SK-N-SH (cell line): ENCODE measurements at regions not wholly inside any gene's neighbourhood (a gene's known extent, or its start where the extent isn't known, plus 50 kb on each side); places are given as distances from the start of the nearest gene placed in this dataset.

Experiments used
- CTCF ChIA-PET: fragments of 300-600, 350-600 bp; formaldehyde crosslinking; extraction: SDS; loops from one replicate; lab custom pipeline; 2021; lab: Yijun Ruan, JAX
- POLR2A ChIA-PET: fragments of 350-600 bp; sonication (Branson Sonifier 250); formaldehyde crosslinking; extraction: SDS; loops from one replicate; lab custom pipeline; 2020; ENCODE audit warnings: antibody characterized with exemption, inconsistent platforms; lab: Yijun Ruan, JAX
- DNase-seq: peaks from one replicate; pipeline ENCODE4 v3.0.0; 2012
- H2AFZ ChIP-seq: fragments of 200-600 bp; sonication (generic); 2 replicates; pipeline ENCODE4 v1.8.1; 2016; ENCODE audit warnings: antibody characterized with exemption, mild to moderate bottlenecking, low read depth
- H3F3A ChIP-seq: fragments of 200-600 bp; sonication (generic); replicated peaks from 2 replicates; pipeline ENCODE3; 2016; ENCODE audit warnings: antibody characterized with exemption, mild to moderate bottlenecking; ENCODE audit not compliant: insufficient read depth
- H3K27ac ChIP-seq, 2 experiments: fragments of 200-500 bp in 1 of 2; fragments of 200-600 bp in 1 of 2; sonication (Bioruptor generic) in 1 of 2; sonication (generic), shearing (Covaris generic) in 1 of 2; 2 replicates each; pipeline versions ENCODE4 v1.5.1 to v1.6.1; 2014 to 2016; ENCODE audit warnings: low read depth in 2 of 2, inconsistent platforms in 1 of 2, low read length in 1 of 2, mild to moderate bottlenecking in 1 of 2, mixed read lengths in 1 of 2
- H3K27me3 ChIP-seq: fragments of 200-600 bp; sonication (generic), shearing (Covaris generic); 2 replicates; pipeline ENCODE4 v1.6.1; 2016; ENCODE audit warnings: mixed run types; ENCODE audit not compliant: insufficient read depth
- H3K36me3 ChIP-seq, 2 experiments: fragments of 200-500 bp in 1 of 2; fragments of 200-600 bp in 1 of 2; sonication (Bioruptor generic) in 1 of 2; sonication (generic) in 1 of 2; replicated peaks in 1 of 2; 2 replicates each; pipeline versions ENCODE3 to v1.5.1; 2014 to 2016; ENCODE audit warnings: low read length in 1 of 2, mild to moderate bottlenecking in 1 of 2; ENCODE audit not compliant: insufficient read depth in 2 of 2, control insufficient read depth in 1 of 2
- H3K4me1 ChIP-seq, 2 experiments: fragments of 200-500 bp in 1 of 2; fragments of 200-600 bp in 1 of 2; sonication (Bioruptor generic) in 1 of 2; sonication (generic), shearing (Covaris generic) in 1 of 2; 2 replicates each; pipeline versions ENCODE4 v1.5.1 to v1.6.1; 2014 to 2016; ENCODE audit warnings: low read depth in 1 of 2, low read length in 1 of 2, mixed run types in 1 of 2; ENCODE audit not compliant: insufficient read depth in 2 of 2, control insufficient read depth in 1 of 2
- H3K4me2 ChIP-seq: fragments of 200-600 bp; sonication (generic), shearing (Covaris generic); 2 replicates; pipeline ENCODE4 v1.6.1; 2017; ENCODE audit warnings: mixed run types
- H3K4me3 ChIP-seq, 2 experiments: fragments of 200-500 bp in 1 of 2; fragments of 200-600 bp in 1 of 2; sonication (Bioruptor generic) in 1 of 2; sonication (generic), shearing (Covaris generic) in 1 of 2; 2 replicates each; pipeline versions ENCODE4 v1.5.1 to v1.8.1; 2014 to 2016; ENCODE audit warnings: low read depth in 2 of 2, inconsistent platforms in 1 of 2, low read length in 1 of 2, mild to moderate bottlenecking in 1 of 2, mixed read lengths in 1 of 2, moderate library complexity in 1 of 2
- H3K79me2 ChIP-seq: fragments of 200-600 bp; sonication (generic); 2 replicates; pipeline ENCODE4 v1.8.1; 2017; ENCODE audit warnings: mild to moderate bottlenecking; ENCODE audit not compliant: insufficient read depth
- H3K9ac ChIP-seq: fragments of 200-600 bp; sonication (generic); 2 replicates; pipeline ENCODE4 v1.6.1; 2017; ENCODE audit warnings: mixed run types
- H3K9me2 ChIP-seq: fragments of 200-600 bp; sonication (generic); 2 replicates; pipeline ENCODE4 v1.6.1; 2017; ENCODE audit warnings: mixed run types
- H3K9me3 ChIP-seq: fragments of 200-600 bp; sonication (generic); 2 replicates; pipeline ENCODE4 v1.6.1; 2017; ENCODE audit warnings: mixed run types, mild to moderate bottlenecking, moderate library complexity
- H4K20me1 ChIP-seq: fragments of 200-600 bp; sonication (generic); 2 replicates; pipeline ENCODE4 v1.6.1; 2017; ENCODE audit warnings: mild to moderate bottlenecking, mixed run types; ENCODE audit not compliant: insufficient read depth
- CHD2 ChIP-seq: fragments of 150-350 bp; IDR thresholded peaks from 2 replicates; pipeline ENCODE4 v1.6.1; 2018; ENCODE audit warnings: low read length; ENCODE audit not compliant: partially characterized antibody
- ELF1 ChIP-seq: IDR thresholded peaks from 2 replicates; pipeline ENCODE4 v1.4.0; 2012
- EP300 ChIP-seq, 2 experiments: IDR thresholded peaks; 2 replicates each; pipeline versions ENCODE4 v1.4.0 to v1.6.1; 2012; ENCODE audit warnings: borderline replicate concordance in 1 of 2, low read depth in 1 of 2, low read length in 1 of 2
- EZH2phosphoT487 ChIP-seq: fragments of 200-600 bp; sonication (generic); IDR thresholded peaks from 2 replicates; pipeline ENCODE4 v1.6.1; 2017; ENCODE audit warnings: low read depth, mixed run types, mild to moderate bottlenecking, antibody characterized with exemption, moderate library complexity, borderline replicate concordance
- FOSL2 ChIP-seq: IDR thresholded peaks from 2 replicates; pipeline ENCODE4 v1.4.0; 2012; ENCODE audit warnings: low read depth, mild to moderate bottlenecking, moderate library complexity, borderline replicate concordance
- GABPA ChIP-seq: IDR thresholded peaks from 2 replicates; pipeline ENCODE4 v1.4.0; 2012; ENCODE audit warnings: low read depth, mild to moderate bottlenecking
- GATA2 ChIP-seq: sonication (generic); formaldehyde crosslinking; IDR thresholded peaks from 2 replicates; pipeline ENCODE4 v1.5.0; 2020; ENCODE audit warnings: mild to moderate bottlenecking, missing genetic modification reagents
- MEF2A ChIP-seq: IDR thresholded peaks from 2 replicates; pipeline ENCODE4 v1.4.0; 2012; ENCODE audit warnings: low read depth, borderline replicate concordance
- PBX3 ChIP-seq: IDR thresholded peaks from 2 replicates; pipeline ENCODE4; 2012
- POLR2AphosphoS5 ChIP-seq: IDR thresholded peaks from 2 replicates; pipeline ENCODE4 v1.6.1; 2012; ENCODE audit warnings: low read depth, low read length
- RCOR1 ChIP-seq: fragments of 150-350 bp; IDR thresholded peaks from 2 replicates; pipeline ENCODE4 v1.6.1; 2017; ENCODE audit warnings: antibody characterized with exemption, low read length
- RFX5 ChIP-seq: IDR thresholded peaks from 2 replicates; pipeline ENCODE4 v1.6.1; 2012; ENCODE audit warnings: mild to moderate bottlenecking, improper control_type of control experiment, low read length
- TEAD4 ChIP-seq: IDR thresholded peaks from 2 replicates; pipeline ENCODE4 v1.4.0; 2012; ENCODE audit warnings: mild to moderate bottlenecking, borderline replicate concordance; ENCODE audit not compliant: insufficient read depth
- WGBS: methylation state at CpG from one replicate; pipeline ENCODE4 v1.1.6; 2017; ENCODE audit warnings: low lambda C conversion rate; 5-methylcytosine and 5-hydroxymethylcytosine counted together
- TF ChIP-seq, protein P1 (sequence below): fragments of 150-350 bp; IDR thresholded peaks from 2 replicates; pipeline ENCODE4 v1.6.1; 2017; ENCODE audit warnings: antibody characterized with exemption, low read length, low read depth, borderline replicate concordance
- TF ChIP-seq, protein P2 (sequence below): IDR thresholded peaks from 2 replicates; pipeline ENCODE4 v1.4.0; 2012; ENCODE audit warnings: low read depth, borderline replicate concordance

DNA sequence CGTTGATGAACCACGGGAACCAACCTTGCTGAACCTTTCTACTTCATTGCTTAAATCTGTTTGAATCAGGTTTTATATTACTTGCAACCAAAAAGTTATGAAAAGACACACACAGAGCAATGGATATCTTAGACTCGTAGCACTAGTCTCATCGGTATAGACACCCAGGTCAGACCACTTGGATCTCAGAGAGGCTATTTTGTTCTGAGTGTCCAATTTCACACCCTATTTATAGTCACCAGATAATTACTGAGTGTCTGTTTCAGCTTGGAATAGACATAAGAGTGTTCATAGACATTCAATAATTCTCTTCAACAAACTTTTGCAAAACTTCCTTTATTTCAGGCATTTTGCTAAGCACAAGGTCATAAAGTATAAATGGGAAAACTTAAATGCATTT is 145.4 kb upstream of the EGFLAM start:
- H3K79me2 ChIP-seq: no peaks in the 10 kb centered on the region
- no peak overlapping the region for H3K4me3 ChIP-seq
- WGBS: 4% methylated on average over 4 of the region's 4 CpGs
- no peaks in the 10 kb centered on the region for H3K36me3 ChIP-seq
- H3K27ac ChIP-seq: no peak overlapping the region
- ChIA-PET POLR2A (no interaction called here), CTCF (no interaction called here)
- no peak for DNase-seq
- H3K4me2 ChIP-seq: no peak overlapping the region
- no peak overlapping the region for H2AFZ ChIP-seq
- TF ChIP-seq MEF2A (no peak), ELF1 (no peak), POLR2AphosphoS5 (no peak), PBX3 (no peak), EP300 (IDR thresholded peaks at IDR 0.05; ENCODE audit: borderline replicate concordance in 1 of 2, low read depth in 1 of 2, low read length in 1 of 2) (no peak), GABPA (no peak), EZH2phosphoT487 (no peak), RFX5 (no peak)
- TF ChIP-seq, protein P1, sequence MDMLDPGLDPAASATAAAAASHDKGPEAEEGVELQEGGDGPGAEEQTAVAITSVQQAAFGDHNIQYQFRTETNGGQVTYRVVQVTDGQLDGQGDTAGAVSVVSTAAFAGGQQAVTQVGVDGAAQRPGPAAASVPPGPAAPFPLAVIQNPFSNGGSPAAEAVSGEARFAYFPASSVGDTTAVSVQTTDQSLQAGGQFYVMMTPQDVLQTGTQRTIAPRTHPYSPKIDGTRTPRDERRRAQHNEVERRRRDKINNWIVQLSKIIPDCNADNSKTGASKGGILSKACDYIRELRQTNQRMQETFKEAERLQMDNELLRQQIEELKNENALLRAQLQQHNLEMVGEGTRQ: no peak
- TF ChIP-seq, protein P2, sequence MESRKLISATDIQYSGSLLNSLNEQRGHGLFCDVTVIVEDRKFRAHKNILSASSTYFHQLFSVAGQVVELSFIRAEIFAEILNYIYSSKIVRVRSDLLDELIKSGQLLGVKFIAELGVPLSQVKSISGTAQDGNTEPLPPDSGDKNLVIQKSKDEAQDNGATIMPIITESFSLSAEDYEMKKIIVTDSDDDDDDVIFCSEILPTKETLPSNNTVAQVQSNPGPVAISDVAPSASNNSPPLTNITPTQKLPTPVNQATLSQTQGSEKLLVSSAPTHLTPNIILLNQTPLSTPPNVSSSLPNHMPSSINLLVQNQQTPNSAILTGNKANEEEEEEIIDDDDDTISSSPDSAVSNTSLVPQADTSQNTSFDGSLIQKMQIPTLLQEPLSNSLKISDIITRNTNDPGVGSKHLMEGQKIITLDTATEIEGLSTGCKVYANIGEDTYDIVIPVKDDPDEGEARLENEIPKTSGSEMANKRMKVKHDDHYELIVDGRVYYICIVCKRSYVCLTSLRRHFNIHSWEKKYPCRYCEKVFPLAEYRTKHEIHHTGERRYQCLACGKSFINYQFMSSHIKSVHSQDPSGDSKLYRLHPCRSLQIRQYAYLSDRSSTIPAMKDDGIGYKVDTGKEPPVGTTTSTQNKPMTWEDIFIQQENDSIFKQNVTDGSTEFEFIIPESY: no peak
- H4K20me1 ChIP-seq: no peaks in the 10 kb centered on the region
- H3F3A ChIP-seq: no peaks in the 10 kb centered on the region
- H3K9ac ChIP-seq: no peak overlapping the region
- no peaks in the 10 kb centered on the region for H3K9me2 ChIP-seq
- no peaks in the 10 kb centered on the region for H3K9me3 ChIP-seq
- H3K27me3 ChIP-seq: peaks cover 41% of the 10 kb centered on the region; the same call in 1 of the 2 replicates
- no peaks in the 10 kb centered on the region for H3K4me1 ChIP-seq

DNA sequence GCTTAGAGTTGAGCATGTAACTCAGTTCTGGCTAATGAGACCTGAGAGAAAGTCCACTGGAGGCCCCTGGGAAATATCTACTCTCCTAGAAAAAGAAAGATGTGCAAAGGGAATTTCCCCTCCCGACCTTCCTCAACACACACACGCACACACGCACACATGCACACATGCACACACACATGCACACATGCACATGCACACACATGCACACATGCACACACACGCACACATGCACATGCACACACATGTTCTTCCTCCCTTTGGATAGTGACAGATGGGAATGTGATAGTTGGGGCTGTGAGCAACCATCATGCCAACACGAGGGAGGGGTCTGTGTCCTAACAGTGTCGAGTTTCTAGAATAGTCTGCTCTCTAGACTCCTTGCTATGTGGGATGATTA is 148.2 kb upstream of the EGFLAM start:
- Histone ChIP-seq H3K27me3 (peaks cover 31% of the 10 kb centered on the region; the same call in 1 of the 2 replicates), H4K20me1 (no peaks in the 10 kb centered on the region), H2AFZ (no peak overlapping the region), H3K4me2 (no peak overlapping the region), H3K36me3 (no peaks in the 10 kb centered on the region), H3K9ac (no peak overlapping the region), H3K27ac (no peak overlapping the region), H3K9me3 (no peaks in the 10 kb centered on the region), H3K4me3 (no peak overlapping the region), H3K4me1 (no peaks in the 10 kb centered on the region), H3K9me2 (no peaks in the 10 kb centered on the region), H3K79me2 (no peaks in the 10 kb centered on the region)
- DNase-seq: no peak
- CTCF ChIA-PET: no interaction called here
- WGBS: 23% methylated on average over 6 of the region's 6 CpGs
- POLR2A ChIA-PET: no interaction called here
- TF ChIP-seq CHD2 (no peak), EZH2phosphoT487 (no peak), PBX3 (no peak), FOSL2 (no peak), MEF2A (no peak), GATA2 (CRISPR knock-in tag) (no peak), RCOR1 (no peak), EP300 (IDR thresholded peaks at IDR 0.05; ENCODE audit: borderline replicate concordance in 1 of 2, low read depth in 1 of 2, low read length in 1 of 2) (no peak), TEAD4 (no peak)
- TF ChIP-seq, protein P2: no peak
- TF ChIP-seq, all 33 proteins: peak for 0
- H3F3A ChIP-seq: no peaks in the 10 kb centered on the region
